Motor neuron (in vitro differentiated cells): ENCODE measurements at regions not wholly inside any gene's neighbourhood (a gene's known extent, or its start where the extent isn't known, plus 50 kb on each side); places are given as distances from the start of the nearest gene placed in this dataset.
A peak's percentile ranks its signal among the peaks of the same experiment; 100 is the strongest.

Experiments
- ATAC-seq, 8 experiments: fragments of 200-7000 bp; cut with Tn5 transposase; replicated peaks in 6 of 8; 2 replicates each; pipeline ENCODE4 v1.8.0; 2021; ENCODE audit warnings: mild to moderate bottlenecking in 8 of 8, moderate library complexity in 8 of 8
- H3K27ac ChIP-seq, 2 donors: fragments of 250-450 bp; sonication (Bioruptor Pico); 2 replicates each; pipeline ENCODE4 v1.9.0; 2021; ENCODE audit warnings: antibody characterized with exemption in 2 of 2, mild to moderate bottlenecking in 2 of 2, moderate library complexity in 1 of 2
- H3K4me1 ChIP-seq, 2 donors: fragments of 250-450 bp; sonication (Bioruptor Pico); replicated peaks in 1 of 2; 2 replicates each; pipeline ENCODE4 v1.6.1; 2021; ENCODE audit warnings: antibody characterized with exemption in 2 of 2, mild to moderate bottlenecking in 2 of 2, moderate library complexity in 1 of 2
- H3K4me3 ChIP-seq, 5 donors: fragments of 250-450 bp; sonication (Bioruptor Pico); 2 replicates each; pipeline ENCODE4 v1.9.0; 2021; ENCODE audit warnings: antibody characterized with exemption in 5 of 5, mild to moderate bottlenecking in 5 of 5, moderate library complexity in 4 of 5
- WGBS, 10 experiments: fragments of 450-650 bp; shearing (Covaris generic); methylation state at CpG; one replicate each; pipeline ENCODE4 v1.0.0; 2022; 5-methylcytosine and 5-hydroxymethylcytosine counted together
- in situ Hi-C, 9 experiments: fragments of 400-800 bp; cut with MboI; loops; one replicate each; pipeline ENCODE4 v1.15.0; 2021; ENCODE audit warnings: low sequenced_read_pairs in 9 of 9, low pct_unique_long_range_greater_than_20kb in 2 of 9; ENCODE audit not compliant: unreplicated experiment in 9 of 9

- H3K4me3 ChIP-seq = no peak overlapping the region
- WGBS, 10 experiments = 77 to 83% methylated on average over 1 to 2 of the region's 2 CpGs; no CpG with 5 or more reads in 8 of the 10 experiments
- in situ Hi-C loops = no loop called here
- no peak for ATAC-seq
- H3K27ac ChIP-seq = no peak overlapping the region
- no peaks in the 10 kb centered on the region for H3K4me1 ChIP-seq
Measured at GRCh38 chr10:47205192-47205591, 94.8 kb upstream of the GDF10 start.

DNA sequence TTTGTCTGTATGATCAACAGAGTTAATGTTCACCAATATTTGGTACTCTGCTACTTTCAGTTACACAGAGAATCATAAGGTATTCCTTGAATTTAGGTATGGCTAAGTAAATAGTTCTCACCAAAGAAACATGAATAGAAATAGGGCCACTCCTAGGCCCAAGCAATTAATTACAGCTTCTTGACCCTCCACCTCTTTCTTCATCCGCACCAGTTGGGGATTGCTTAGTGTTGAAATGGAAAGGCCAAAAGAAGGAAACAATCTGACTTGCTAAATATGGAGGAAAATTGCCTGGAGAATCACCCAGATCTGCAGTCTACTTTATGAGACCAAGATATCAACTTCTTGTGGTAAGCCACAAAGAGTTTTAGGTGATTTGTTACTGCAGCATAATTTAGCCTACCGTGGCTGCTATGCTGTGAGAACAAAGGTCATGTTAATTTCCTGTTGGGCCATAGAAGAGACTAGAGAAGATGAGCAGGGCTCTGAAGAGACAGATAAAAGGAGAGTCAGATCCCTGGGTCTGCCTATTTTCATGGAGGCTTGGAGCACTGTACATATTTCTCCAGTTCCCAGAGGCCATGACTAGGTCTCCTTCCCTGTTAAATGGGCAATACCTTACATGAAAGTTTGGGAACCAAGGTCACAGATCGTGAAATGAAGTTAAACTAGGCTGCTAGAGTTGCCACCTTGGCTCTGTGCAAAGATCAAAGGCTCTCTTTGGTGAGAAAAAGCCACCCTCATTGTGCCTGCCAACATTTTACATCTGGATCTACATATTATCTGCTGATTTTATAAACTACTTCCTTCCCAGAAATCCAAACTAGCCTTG lies 93.3 kb upstream of the GDF10 start:
- H3K27ac ChIP-seq = no peak overlapping the region
- 10 to 100% (median 55%) methylated on average over 1 to 3 of the region's 3 CpGs for WGBS, 10 experiments
- ATAC-seq = no peak
- no peaks in the 10 kb centered on the region for H3K4me1 ChIP-seq
- in situ Hi-C loops = no loop called here
- H3K4me3 ChIP-seq = no peak overlapping the region

GRCh38 chr10:47207281-47207615 lies 92.7 kb upstream of the GDF10 start:
- H3K4me1 ChIP-seq = no peaks in the 10 kb centered on the region
- H3K27ac ChIP-seq = no peak overlapping the region
- H3K4me3 ChIP-seq = no peak overlapping the region
- peak in 2 of 8 experiments; percentile 32 to 50 for ATAC-seq
- 77 to 89% (median 83%) methylated on average over 1 to 4 of the region's 4 CpGs; no CpG with 5 or more reads in 6 of the 10 experiments for WGBS, 10 experiments
- in situ Hi-C loops = no loop called here

GRCh38 chr10:47207894-47208469 lies 92.0 kb upstream of the GDF10 start:
- WGBS, 10 experiments = 60 to 100% (median 83%) methylated on average over 1 to 5 of the region's 5 CpGs; no CpG with 5 or more reads in 1 of the 10 experiments
- Histone ChIP-seq H3K4me1 (no peaks in the 10 kb centered on the region), H3K4me3 (no peak overlapping the region), H3K27ac (no peak overlapping the region)
- in situ Hi-C loops = no loop called here
- no peak for ATAC-seq

DNA sequence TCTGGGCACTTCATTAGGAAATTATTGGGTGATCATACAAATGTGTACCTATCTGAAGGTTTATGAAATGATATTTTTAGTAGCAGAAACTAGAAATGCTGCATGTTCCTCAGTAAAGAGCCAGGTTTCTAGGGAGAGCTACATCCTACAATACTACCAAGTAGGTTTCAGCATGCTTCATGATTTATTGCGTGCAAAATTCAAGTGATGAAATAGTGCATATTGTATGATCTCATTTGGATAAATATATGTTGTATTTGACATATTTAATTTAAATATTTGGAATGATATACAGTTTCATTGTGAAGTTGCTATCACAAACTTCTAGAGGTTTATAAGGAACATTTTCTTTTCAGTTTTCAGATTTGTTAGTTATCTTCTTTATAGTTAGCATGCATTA lies 90.5 kb upstream of the GDF10 start:
- WGBS, 10 experiments = 14 to 83% (median 32%) methylated on average over 1 of the region's 1 CpG; no CpG with 5 or more reads in 3 of the 10 experiments
- no peak overlapping the region for H3K4me3 ChIP-seq
- no peak for ATAC-seq
- no peak overlapping the region for H3K27ac ChIP-seq
- in situ Hi-C loops = no loop called here
- H3K4me1 ChIP-seq = no peaks in the 10 kb centered on the region

DNA sequence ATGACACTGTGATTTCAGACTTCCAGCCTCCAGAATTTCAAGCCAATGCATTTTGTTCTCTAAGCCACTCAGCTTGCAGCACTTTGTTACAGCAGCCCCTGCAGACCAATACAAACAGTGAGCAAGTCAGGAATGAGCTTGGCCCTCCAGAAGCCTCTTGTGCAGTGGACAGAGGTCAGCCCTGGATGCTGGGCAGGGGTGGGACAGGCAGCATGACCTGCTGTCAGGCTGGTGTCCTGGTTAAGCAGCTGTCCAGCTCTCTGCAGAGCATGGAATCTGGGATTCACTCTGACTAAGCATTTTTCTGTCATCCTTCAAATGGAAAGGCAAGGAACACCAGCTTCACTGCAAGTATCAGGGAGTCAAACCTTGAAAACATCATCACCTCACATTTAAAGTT lies 85.5 kb upstream of the GDF10 start:
- no peak overlapping the region for H3K27ac ChIP-seq
- H3K4me1 ChIP-seq = no peaks in the 10 kb centered on the region
- in situ Hi-C loops = no loop called here
- peak in 5 of 8 experiments; percentile 14 to 92 (median 48) for ATAC-seq
- H3K4me3 ChIP-seq = no peak overlapping the region

GRCh38 chr10:47217113-47217512 lies 82.9 kb upstream of the GDF10 start:
- H3K4me3 ChIP-seq = no peak overlapping the region
- no peaks in the 10 kb centered on the region for H3K4me1 ChIP-seq
- in situ Hi-C loops = no loop called here
- H3K27ac ChIP-seq = no peak overlapping the region
- ATAC-seq = no peak
- 50 to 100% (median 73%) methylated on average over 1 to 3 of the region's 3 CpGs for WGBS, 10 experiments

GRCh38 chr10:47218803-47219202 lies 81.2 kb upstream of the GDF10 start:
- WGBS, 10 experiments = 20 to 46% (median 36%) methylated on average over 2 to 3 of the region's 5 CpGs; no CpG with 5 or more reads in 6 of the 10 experiments
- no peaks in the 10 kb centered on the region for H3K4me1 ChIP-seq
- H3K27ac ChIP-seq = no peak overlapping the region
- no peak overlapping the region for H3K4me3 ChIP-seq
- ATAC-seq = no peak
- in situ Hi-C loops = no loop called here

- WGBS, 10 experiments = 0 to 94% (median 60%) methylated on average over 1 to 2 of the region's 4 CpGs; no CpG with 5 or more reads in 5 of the 10 experiments
- H3K4me3 ChIP-seq = no peak overlapping the region
- in situ Hi-C loops = no loop called here
- no peak for ATAC-seq
- H3K4me1 ChIP-seq = no peaks in the 10 kb centered on the region
- no peak overlapping the region for H3K27ac ChIP-seq
Measured at GRCh38 chr10:47222461-47222860, 77.5 kb upstream of the GDF10 start.

DNA sequence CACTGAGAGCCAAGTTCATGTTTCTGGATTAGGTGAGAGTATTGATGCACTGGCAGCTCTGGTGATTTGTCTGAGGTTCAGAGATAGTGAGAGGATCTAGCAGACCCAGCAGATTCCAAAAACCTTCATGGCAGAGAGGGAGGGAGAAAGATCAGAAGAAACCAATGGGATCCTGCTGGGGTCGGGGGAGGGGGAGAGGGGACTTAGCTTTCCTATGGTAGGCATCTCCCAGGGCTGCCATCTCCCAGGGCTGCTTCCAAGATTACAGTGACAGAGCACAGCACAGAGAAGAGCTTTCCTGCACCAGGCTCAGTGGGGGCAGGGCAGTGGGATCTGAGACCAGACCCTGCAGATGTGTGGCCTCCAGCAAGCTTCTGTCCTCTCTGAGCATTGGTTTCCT lies 76.8 kb upstream of the GDF10 start:
- WGBS, 10 experiments = no CpG with 5 or more reads among the region's 1 CpG
- in situ Hi-C loops = no loop called here
- ATAC-seq = no peak

GRCh38 chr10:47224546-47225218 lies 75.3 kb upstream of the GDF10 start:
- H3K4me1 ChIP-seq = no peaks in the 10 kb centered on the region
- no peak for ATAC-seq
- no peak overlapping the region for H3K4me3 ChIP-seq
- in situ Hi-C loops = no loop called here
- no peak overlapping the region for H3K27ac ChIP-seq
- 8 to 100% (median 60%) methylated on average over 1 to 2 of the region's 2 CpGs; no CpG with 5 or more reads in 5 of the 10 experiments for WGBS, 10 experiments

More for the DNA sequence above, 76.8 kb upstream of the GDF10 start:
- no peak overlapping the region for H3K4me3 ChIP-seq
- H3K27ac ChIP-seq = no peak overlapping the region
- H3K4me1 ChIP-seq = no peaks in the 10 kb centered on the region

DNA sequence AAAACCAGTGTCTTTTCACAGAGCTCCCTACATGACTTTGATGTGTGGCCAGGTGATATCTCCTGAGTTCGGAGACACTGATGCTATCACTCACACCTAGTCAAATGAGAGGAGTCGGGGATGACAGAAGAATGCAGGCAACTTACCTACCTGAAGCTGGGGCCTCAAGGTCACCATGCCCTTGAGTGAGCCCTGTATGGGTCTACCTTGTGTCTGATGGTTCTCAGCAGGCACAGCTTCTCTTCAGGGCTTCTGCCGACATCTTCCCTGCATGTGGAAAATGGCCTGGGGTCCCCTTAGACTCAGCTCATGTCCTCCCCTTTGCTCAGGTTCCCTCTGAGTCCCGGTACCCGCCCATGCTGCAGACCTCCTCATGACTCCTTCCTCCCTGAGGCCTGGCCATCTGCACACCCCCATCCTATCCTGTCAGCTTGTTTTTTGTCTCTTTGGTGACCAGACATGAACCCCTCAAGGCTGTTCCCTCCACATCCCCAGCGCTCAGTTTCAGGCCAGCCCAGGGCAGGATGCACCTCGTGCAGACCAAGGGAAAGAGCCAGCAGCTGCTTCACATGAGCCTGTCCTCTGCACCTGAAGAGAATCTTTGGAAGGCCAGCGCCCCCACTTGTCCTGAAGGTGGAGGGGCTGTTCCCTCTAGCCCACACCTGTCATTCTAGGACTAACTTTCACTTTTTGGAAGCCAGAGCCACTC lies 74.6 kb upstream of the GDF10 start:
- in situ Hi-C loops = no loop called here
- ATAC-seq = no peak
- no peak overlapping the region for H3K4me3 ChIP-seq
- H3K27ac ChIP-seq = no peak overlapping the region
- no peaks in the 10 kb centered on the region for H3K4me1 ChIP-seq
- whole genome bisulfite sequencing, 10 experiments = 20 to 100% (median 75%) methylated on average over 1 to 8 of the region's 8 CpGs; no CpG with 5 or more reads in 3 of the 10 experiments
